PFSK-1 (cell line): ENCODE measurements at regions not wholly inside any gene's neighbourhood (a gene's known extent, or its start where the extent isn't known, plus 50 kb on each side); places are given as distances from the start of the nearest gene placed in this dataset.

Source experiments
- POLR2AphosphoS5 ChIP-seq: IDR thresholded peaks from 2 replicates; pipeline ENCODE4 v1.6.1; 2012; ENCODE audit warnings: low read depth, mild to moderate bottlenecking, control low read depth, low read length, moderate library complexity
- TAF1 ChIP-seq: IDR thresholded peaks from 2 replicates; pipeline ENCODE4 v1.6.1; 2012; ENCODE audit warnings: low read length, control low read depth, borderline replicate concordance; ENCODE audit not compliant: insufficient read depth

DNA sequence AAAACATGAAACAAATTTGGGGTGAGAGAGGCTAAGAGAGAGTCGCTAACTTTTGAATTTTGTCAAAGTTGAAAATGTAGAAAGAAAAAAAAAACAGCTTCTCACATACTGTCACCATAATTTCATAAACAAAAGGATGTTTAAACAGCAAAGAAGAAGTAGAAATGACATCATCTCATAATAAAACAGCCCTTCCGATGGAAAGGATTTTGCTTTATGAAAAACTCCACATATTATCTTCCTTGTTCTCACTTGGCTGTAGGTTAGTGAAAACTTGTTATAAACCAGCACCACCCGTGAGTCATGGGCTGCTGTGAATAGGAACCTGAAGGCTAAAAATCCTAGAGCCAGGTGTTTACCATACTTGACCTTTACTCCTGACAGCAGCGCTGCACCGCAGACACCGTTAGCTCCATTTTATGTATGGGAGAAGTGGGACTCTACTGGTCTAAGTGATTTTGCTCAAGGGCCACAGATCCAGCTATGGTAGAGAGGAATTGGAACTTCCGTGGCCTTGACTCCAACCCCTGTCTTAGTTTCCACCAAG is 63.0 kb upstream of the VRK1 start:
- no peak for TF ChIP-seq POLR2AphosphoS5
- no peak for TF ChIP-seq TAF1
